ENCODE measurements at regions not wholly inside any gene's neighbourhood (a gene's known extent, or its start where the extent isn't known, plus 50 kb on each side); places are given as distances from the start of the nearest gene placed in this dataset.

- no peak for ATAC-seq
Observed at GRCh38 chr20:60453388-60454246, 495.4 kb downstream of the CDH26 start.

GRCh38 chr20:60454491-60454890 is 496.3 kb downstream of the CDH26 start:
- ATAC-seq = no peak

DNA sequence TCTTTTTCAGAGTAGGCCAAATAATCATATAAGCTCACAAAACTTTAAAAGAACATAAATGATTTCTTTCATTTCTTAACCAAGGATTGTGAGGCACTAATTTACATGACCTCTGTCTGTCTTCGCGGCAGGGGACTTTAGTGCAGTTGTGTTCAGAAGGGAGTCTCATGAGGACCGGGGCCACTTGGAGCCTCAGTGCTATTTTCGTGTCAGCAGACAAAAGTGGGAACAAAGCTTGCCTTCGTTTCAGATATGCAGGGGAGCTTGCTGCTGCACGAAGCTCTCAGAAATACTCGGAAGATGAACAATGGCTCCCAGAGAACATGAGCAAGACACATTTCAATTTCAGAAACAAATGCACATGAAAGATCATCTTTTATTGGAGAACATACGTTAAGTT is 497.0 kb downstream of the CDH26 start:
- ATAC-seq = no peak

GRCh38 chr20:60459212-60459611 is 501.0 kb downstream of the CDH26 start:
- ATAC-seq = no peak

DNA sequence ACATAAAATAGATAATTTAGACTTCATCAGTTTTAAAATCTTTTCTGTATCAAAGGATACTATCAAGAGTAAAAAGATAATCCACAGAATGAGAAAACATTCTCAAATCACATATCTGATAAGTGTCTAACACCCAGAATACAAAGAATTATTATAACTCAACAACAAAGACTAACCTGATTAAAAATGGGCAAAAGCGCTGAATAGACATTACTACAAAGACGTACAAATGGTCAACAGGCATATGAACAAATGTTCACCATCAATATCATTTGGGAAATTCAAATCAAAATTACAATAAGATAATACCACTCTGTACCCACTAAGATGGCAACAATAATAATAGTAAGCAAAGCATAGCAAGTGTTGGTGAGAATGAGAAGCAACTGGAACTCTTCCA is 503.8 kb downstream of the CDH26 start:
- ATAC-seq = no peak

- ATAC-seq = no peak
Observed at GRCh38 chr20:60463798-60464197, 505.6 kb downstream of the CDH26 start.

DNA sequence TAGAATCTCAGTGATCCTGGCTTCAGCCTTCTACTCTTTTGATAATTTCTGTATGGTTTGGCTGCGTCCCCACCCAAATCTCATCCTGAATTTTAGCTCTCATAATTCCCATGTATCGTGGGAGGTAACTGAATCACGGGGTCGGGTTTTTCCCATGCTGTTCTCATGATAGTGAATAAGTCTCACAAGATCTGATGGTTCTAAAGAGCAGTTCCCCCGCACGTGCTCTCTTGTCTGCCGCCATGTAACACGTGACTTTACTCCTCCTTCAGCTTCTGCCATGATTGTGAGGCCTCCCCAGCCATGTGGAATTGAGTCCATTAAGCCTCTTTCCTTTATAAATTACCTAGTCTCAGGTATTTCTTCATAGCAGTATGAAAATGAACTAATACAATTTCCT is 507.2 kb downstream of the CDH26 start:
- no peak for ATAC-seq

- no peak for ATAC-seq
Observed at GRCh38 chr20:60465993-60466686, 507.9 kb downstream of the CDH26 start.

DNA sequence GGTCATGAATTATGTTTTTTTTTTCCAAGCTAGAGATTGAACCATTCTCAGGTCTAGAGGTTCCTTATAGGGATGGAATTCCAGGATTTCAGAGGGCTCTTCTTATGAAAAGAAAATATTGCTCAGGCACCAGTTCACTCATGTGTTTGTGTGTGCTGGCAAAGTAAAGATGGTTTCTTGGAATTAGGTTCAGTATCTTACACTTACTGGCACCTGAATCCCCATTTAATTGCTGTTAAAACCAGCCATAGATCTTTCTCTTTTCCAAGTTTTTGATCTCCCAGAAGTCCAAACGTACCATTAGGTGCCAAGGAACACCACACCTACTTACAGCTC is 508.4 kb downstream of the CDH26 start:
- ATAC-seq = no peak

DNA sequence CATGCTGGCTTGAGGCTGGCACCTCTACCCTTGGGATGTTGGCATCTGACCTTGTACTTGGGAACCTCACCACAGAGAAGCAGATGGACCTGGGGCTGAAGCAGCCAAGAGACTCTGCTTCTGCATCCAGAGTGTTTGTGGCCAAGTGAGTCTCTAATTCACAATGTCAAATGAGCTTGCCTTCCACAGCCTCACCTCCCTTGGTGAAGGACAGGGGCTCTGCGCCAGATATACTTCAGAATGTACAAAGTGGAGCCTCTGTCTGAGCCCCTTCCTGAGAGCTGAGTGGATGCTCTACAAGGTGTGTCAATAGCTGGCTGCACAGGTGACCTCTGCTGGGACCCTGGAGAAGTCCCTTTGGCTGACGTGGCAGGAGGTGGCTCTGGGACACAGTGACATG is 508.9 kb downstream of the CDH26 start:
- ATAC-seq = no peak

DNA sequence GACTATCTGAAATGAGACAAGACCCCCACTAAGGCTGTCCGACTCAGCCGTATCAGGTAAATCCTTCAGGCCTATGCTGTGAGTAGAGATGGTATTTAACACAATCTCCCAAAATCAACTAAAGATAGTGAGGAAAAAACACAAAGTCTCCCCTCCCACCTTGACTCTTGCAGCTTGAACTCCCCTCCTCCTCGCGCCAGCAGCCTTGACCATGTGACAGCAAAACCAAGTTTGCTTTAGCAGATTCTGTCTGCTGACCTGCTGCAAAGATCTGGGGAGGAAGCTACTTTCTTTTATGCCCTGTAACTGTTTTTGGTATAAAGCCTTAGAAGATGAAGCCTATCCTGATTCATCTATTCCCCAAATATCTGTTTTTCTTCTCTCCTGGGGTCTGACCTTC is 509.5 kb downstream of the CDH26 start:
- no peak for ATAC-seq

DNA sequence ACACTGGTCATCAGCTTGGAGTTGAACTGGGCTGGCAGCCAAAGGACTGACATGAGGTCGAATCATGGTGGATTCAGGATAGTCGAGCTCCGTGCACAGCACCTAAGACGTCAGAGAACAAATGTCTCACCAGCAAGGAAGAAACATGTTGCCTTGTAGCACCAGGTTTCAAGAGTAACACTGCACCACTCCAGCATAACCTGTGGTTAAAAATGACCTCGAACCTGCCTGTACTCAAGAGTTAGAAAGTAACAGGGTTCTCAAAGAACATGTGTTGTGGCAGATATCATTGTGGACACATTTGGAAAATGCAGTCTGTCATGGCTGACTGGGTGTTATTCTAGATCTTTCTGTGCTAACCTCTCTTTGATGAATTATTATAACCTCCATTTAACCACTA is 511.6 kb downstream of the CDH26 start:
- no peak for ATAC-seq

- ATAC-seq = no peak
Observed at GRCh38 chr20:60470366-60470765, 512.1 kb downstream of the CDH26 start.

GRCh38 chr20:60473211-60473610 is 515.0 kb downstream of the CDH26 start:
- no peak for ATAC-seq

DNA sequence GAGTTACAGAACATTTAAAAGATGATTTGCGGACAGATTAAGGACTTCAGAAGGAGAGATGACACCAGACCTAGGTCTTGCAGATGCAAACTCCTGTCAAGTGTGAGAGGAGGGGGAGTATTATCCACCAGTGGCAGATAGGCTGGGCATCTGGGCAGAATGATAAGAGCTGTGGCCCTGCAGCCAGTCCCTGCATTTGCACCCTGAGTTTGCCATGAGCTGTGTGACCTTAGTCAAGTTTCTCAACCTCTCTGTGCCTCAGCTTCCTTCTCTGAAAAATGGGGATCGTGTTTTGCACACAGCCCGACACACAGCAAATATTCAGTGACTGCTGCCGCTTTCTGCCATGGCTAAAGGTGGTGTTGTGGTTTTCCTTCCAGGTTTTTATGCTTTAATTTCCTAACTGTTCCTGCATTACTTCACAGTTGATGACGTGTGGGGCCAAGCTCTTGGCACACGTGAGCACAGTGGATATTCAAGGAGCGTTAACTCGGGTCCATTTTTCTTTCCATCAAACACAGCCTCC is 516.2 kb downstream of the CDH26 start:
- no peak for ATAC-seq

- ATAC-seq = no peak
Observed at GRCh38 chr20:60476045-60476444, 517.8 kb downstream of the CDH26 start.

DNA sequence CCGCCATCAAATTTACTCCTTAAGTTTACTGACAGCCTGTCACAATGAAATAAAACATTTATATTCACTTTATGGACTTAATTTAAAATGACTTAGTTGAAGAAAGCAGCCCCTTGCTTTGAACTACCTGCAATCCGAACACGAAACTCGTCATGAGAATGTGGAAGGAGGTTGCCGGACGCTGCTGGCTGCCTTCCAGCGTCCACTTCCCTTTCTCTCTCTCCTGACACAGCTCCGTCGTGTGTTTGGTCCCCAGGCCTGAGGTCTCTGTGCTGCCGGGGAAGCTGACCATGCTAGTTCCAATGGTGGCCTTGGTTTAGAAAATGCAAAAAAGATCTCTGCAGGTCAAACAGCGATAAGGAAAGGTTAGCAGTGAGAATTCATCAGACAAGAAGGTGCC is 519.7 kb downstream of the CDH26 start:
- no peak for ATAC-seq

DNA sequence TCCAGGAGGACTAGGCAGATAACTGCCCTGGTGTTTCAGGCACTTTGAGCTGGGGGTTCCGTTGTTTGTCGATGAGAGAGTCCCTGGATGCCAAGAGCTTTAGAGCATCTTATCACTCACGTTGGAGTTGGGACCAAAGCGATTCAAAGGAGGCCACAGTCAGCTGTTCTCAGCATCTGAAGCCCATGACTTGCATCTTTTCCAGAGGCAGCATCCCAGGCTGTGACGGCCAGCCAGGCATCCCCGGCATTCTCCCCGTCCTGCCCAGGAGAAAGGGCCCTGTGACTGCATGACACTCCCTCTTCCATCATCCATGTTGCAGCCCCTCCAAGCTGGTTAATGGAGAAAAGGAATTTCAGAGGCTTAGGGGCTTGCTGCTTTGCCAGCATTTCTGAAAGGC is 520.3 kb downstream of the CDH26 start:
- no peak for ATAC-seq

DNA sequence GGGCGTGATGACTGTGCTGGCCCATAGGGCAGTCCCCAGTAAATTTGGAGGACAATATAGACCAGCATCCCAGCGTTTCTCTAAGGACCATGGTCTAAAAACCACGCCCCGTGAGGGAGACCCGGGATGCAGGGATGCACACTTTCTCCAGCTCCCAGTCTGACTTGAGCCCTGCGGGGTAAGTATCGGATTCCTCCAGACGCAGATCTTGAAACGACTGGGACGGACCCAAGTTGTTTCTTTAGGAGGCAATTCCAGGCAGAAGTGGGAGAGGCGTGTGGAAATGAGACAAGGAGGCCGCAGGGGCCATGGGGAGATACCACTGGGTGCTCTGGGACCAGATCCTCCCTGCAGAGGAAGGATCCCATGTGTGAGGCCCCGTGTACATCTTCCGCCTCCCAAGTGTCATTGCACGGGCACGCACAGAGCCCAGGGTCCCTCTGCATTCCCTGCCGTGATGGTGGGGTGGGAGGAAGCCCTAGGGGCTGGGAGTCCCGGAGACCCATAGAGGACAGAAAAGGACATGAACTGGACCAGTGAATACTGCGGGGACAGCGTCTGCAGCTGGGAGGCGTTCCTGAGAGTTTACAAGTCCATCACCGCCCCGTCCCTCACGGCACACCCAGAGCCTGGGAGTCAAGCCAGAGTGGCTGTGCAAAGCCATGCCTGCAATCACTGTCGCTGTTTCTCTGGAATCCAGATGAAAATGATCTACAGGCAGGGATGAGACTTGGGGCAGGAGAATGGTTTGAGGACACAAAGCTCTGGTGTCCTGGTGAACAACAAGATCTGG is 522.9 kb downstream of the CDH26 start:
- ATAC-seq = no peak

GRCh38 chr20:60481743-60482133 is 523.5 kb downstream of the CDH26 start:
- ATAC-seq = no peak

DNA sequence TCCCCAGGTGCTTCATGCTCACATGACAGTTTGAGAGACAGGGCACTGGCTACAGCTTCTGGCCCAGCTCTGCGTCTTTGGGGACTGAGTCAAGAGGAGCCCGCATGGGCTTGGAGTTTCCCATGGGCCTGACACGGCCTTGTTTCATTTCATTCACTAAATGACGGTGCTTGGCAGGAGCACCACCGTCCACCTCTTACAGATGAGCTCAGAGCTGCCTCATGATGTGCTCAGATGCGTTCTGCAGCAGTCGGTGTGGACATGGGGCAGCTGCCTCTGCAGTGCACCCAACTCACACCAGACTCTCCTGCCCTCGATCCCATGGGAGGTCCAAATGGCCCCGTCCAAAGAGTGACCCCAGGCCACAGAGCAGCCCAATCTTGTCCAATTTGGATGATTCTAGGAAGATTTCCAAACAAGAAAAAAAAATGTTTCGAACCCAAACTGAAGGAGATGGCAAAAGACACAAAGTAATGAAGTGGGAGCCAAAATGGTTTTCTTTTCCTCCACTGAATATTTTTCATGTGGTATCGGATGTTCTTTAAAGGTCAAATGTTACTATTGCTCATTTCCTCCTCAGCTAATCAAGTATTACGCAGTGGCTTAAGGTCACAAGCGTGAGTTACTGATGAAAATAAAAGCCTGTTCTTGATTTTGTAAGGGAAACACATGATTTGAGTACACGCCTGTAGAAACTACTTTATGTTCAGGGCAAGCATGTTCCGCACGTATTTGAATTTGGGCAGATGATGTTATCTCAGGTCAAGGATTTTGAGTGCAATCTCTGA is 524.2 kb downstream of the CDH26 start:
- ATAC-seq = no peak

DNA sequence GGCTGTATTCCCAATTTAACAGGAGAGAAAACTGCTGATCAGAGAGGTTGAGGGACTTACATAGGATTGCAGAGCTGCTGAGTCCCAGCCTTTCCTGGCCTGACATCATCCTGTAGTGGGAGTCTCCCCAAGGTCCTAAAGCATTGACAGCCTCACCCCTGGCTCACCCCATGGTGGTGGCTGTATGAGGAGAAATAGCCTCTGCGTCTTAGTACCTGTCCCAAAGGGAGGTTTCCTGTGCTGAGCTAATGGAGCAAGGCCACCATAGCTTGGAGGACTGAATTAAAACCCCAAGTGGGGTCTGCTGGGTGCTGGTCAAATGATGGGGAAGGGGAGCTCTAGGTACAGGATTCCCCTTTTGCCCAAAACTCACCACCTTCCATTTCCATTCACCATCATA is 525.1 kb downstream of the CDH26 start:
- ATAC-seq = no peak

- no peak for ATAC-seq
Observed at GRCh38 chr20:60484316-60484715, 526.1 kb downstream of the CDH26 start.
